Stimulated activated CD4-positive, alpha-beta T cell treated with anti-CD3 and anti-CD28 coated beads, Interleukin-2, amount 100 ng/mL, for 24 hours (primary cell): ENCODE measurements at regions not wholly inside any gene's neighbourhood (a gene's known extent, or its start where the extent isn't known, plus 50 kb on each side); places are given as distances from the start of the nearest gene placed in this dataset.
"Not testable (repeated sequence)": the region's sequence is repeated elsewhere in the genome, so short reads cannot be mapped to it uniquely, and the experiment has no call there.

Experiments used
- DNase-seq, 2 donors: peaks; one replicate each; pipeline ENCODE4 v3.0.0-alpha.2; 2020

GRCh38 chr10:64535131-64535867 lies 1014.1 kb downstream of the REEP3 start:
- DNase-seq, result no peak

- DNase-seq, result no peak
Measured at GRCh38 chr10:64537112-64537511, 1015.9 kb downstream of the REEP3 start.

- no peak for DNase-seq
Measured at GRCh38 chr10:64537928-64538327, 1016.7 kb downstream of the REEP3 start.

GRCh38 chr10:64546073-64546472 lies 1024.9 kb downstream of the REEP3 start:
- no peak for DNase-seq

- DNase-seq, result no peak
Measured at GRCh38 chr10:64547168-64547567, 1026.0 kb downstream of the REEP3 start.

GRCh38 chr10:64555666-64556065 lies 1034.5 kb downstream of the REEP3 start:
- DNase-seq, result no peak

GRCh38 chr10:64558094-64558835 lies 1037.1 kb downstream of the REEP3 start:
- DNase-seq, result no peak

GRCh38 chr10:64571056-64571455 lies 1049.9 kb downstream of the REEP3 start:
- no peak for DNase-seq

GRCh38 chr10:64573623-64574325 lies 1052.6 kb downstream of the REEP3 start:
- DNase-seq, result no peak

GRCh38 chr10:64574371-64574770 lies 1053.2 kb downstream of the REEP3 start:
- DNase-seq, result no peak

GRCh38 chr10:64576497-64576896 lies 1055.3 kb downstream of the REEP3 start:
- no peak for DNase-seq

GRCh38 chr10:64578757-64579156 lies 1057.6 kb downstream of the REEP3 start:
- DNase-seq, result not testable (repeated sequence)

GRCh38 chr10:64586934-64587503 lies 1065.8 kb downstream of the REEP3 start:
- DNase-seq, result no peak

- DNase-seq, result no peak
Measured at GRCh38 chr10:64594072-64594471, 1072.9 kb downstream of the REEP3 start.

- no peak for DNase-seq
Measured at GRCh38 chr10:64598600-64598999, 1077.4 kb downstream of the REEP3 start.

GRCh38 chr10:64601298-64601697 lies 1080.1 kb downstream of the REEP3 start:
- DNase-seq, result no peak

- no peak for DNase-seq
Measured at GRCh38 chr10:64617085-64617484, 1095.9 kb downstream of the REEP3 start.

- DNase-seq, result no peak
Measured at GRCh38 chr10:64619102-64619501, 1097.9 kb downstream of the REEP3 start.

- DNase-seq, result no peak
Measured at GRCh38 chr10:64626924-64627323, 1105.7 kb downstream of the REEP3 start.

- DNase-seq, result no peak
Measured at GRCh38 chr10:64630534-64630933, 1109.3 kb downstream of the REEP3 start.

- DNase-seq, result no peak
Measured at GRCh38 chr10:64635906-64636305, 1114.7 kb downstream of the REEP3 start.

GRCh38 chr10:64636461-64636860 lies 1115.3 kb downstream of the REEP3 start:
- no peak for DNase-seq

GRCh38 chr10:64637939-64638338 lies 1116.7 kb downstream of the REEP3 start:
- no peak for DNase-seq
